Endothelial cell of umbilical vein (primary cell): ENCODE measurements at regions not wholly inside any gene's neighbourhood (a gene's known extent, or its start where the extent isn't known, plus 50 kb on each side); places are given as distances from the start of the nearest gene placed in this dataset.

Experiments used
- BruUV-seq: library from RNA; stranded (reverse); fragments of 400-500 nt; replicated peaks from 2 replicates; lab custom pipeline; 2021; lab: Mats Ljungman, UMichigan
- CTCF ChIA-PET: fragments of 300-600, 350-600 bp; sonication (Branson Sonifier 250); formaldehyde crosslinking; loops from one replicate; lab custom pipeline; 2021; ENCODE audit warnings: antibody characterized with exemption, inconsistent platforms; lab: Charles Lee
- POLR2A ChIA-PET: fragments of 300-600, 350-600 bp; sonication (Branson Sonifier 250); formaldehyde crosslinking; loops from one replicate; lab custom pipeline; 2021; ENCODE audit warnings: antibody characterized with exemption, inconsistent platforms; lab: Charles Lee
- DNase-seq: peaks from one replicate; pipeline ENCODE4 v3.0.0-alpha.2; 2011; ENCODE audit warnings: low read depth, low spot score
- FAIRE-seq: peaks from 2 replicates; lab custom pipeline; 2011; peaks lifted over from hg19 to GRCh38; lab: Jason Lieb, UNC
- H2AFZ ChIP-seq: 2 replicates; pipeline ENCODE4 v1.6.0; 2012; ENCODE audit warnings: low read depth, low read length, control low read depth, inconsistent platforms
- H3K27ac ChIP-seq: 2 replicates; pipeline ENCODE4 v1.5.1; 2011; ENCODE audit warnings: low read depth, mild to moderate bottlenecking, control low read depth, low read length, moderate library complexity; ENCODE audit not compliant: insufficient read depth
- H3K27me3 ChIP-seq, 2 experiments: 2 replicates each; pipeline versions ENCODE4 v1.6.0 to v1.6.1; 2011; ENCODE audit warnings: low read length in 2 of 2, mixed read lengths in 1 of 2; ENCODE audit not compliant: control insufficient read depth in 2 of 2, insufficient read depth in 2 of 2
- H3K36me3 ChIP-seq, 2 experiments: 2 replicates in 1 of 2; 3 replicates in 1 of 2; pipeline ENCODE4 v1.5.1; 2011; ENCODE audit warnings: low read length in 2 of 2, mild to moderate bottlenecking in 1 of 2, moderate library complexity in 1 of 2; ENCODE audit not compliant: control insufficient read depth in 2 of 2, insufficient read depth in 2 of 2; ENCODE audit errors: extremely low read depth in 1 of 2
- H3K4me1 ChIP-seq: 3 replicates; pipeline ENCODE4 v1.5.1; 2011; ENCODE audit warnings: mild to moderate bottlenecking, low read length; ENCODE audit not compliant: control insufficient read depth, insufficient read depth; ENCODE audit errors: extremely low read depth
- H3K4me2 ChIP-seq: 2 replicates; pipeline ENCODE4 v1.6.1; 2011; ENCODE audit warnings: low read length, control low read depth, mixed read lengths; ENCODE audit not compliant: insufficient read depth
- H3K4me3 ChIP-seq, 3 experiments: fragments of 200-600 bp in 1 of 3; sonication (generic), shearing (Covaris generic) in 1 of 3; replicated peaks in 1 of 3; 2 replicates each; pipeline ENCODE4 v1.5.1; 2011 to 2016; ENCODE audit warnings: control low read depth in 3 of 3, low read length in 3 of 3, mild to moderate bottlenecking in 2 of 3, inconsistent platforms in 1 of 3, low read depth in 1 of 3, moderate library complexity in 1 of 3; ENCODE audit not compliant: insufficient read depth in 1 of 3
- H3K79me2 ChIP-seq: 2 replicates; pipeline ENCODE4 v1.6.0; 2012; ENCODE audit warnings: low read length, inconsistent platforms; ENCODE audit not compliant: control insufficient read depth, insufficient read depth
- H3K9ac ChIP-seq: replicated peaks from 2 replicates; pipeline ENCODE3; 2011; ENCODE audit warnings: low read length, control low read depth; ENCODE audit not compliant: insufficient read depth; ENCODE audit errors: extremely low read depth
- H3K9me1 ChIP-seq: replicated peaks from 3 replicates; pipeline ENCODE4 v1.6.0; 2011; ENCODE audit warnings: mild to moderate bottlenecking, low read length; ENCODE audit not compliant: control insufficient read depth, insufficient read depth; ENCODE audit errors: extremely low read depth
- H3K9me3 ChIP-seq: replicated peaks from 2 replicates; pipeline ENCODE4 v1.5.1; 2012; ENCODE audit warnings: low read length, inconsistent platforms; ENCODE audit not compliant: control insufficient read depth, insufficient read depth
- H4K20me1 ChIP-seq: replicated peaks from 2 replicates; pipeline ENCODE3; 2011; ENCODE audit warnings: mild to moderate bottlenecking, low read length; ENCODE audit not compliant: control insufficient read depth, insufficient read depth; ENCODE audit errors: extremely low read depth
- EZH2 ChIP-seq: IDR thresholded peaks from 2 replicates; pipeline ENCODE4 v1.6.1; 2012; ENCODE audit warnings: borderline replicate concordance, low read depth, mild to moderate bottlenecking, moderate library complexity, low read length, inconsistent platforms; ENCODE audit not compliant: severe bottlenecking
- FOS ChIP-seq: IDR thresholded peaks from 2 replicates; pipeline ENCODE4 v1.6.1; 2011; ENCODE audit warnings: mild to moderate bottlenecking, low read length, moderate library complexity, borderline replicate concordance; ENCODE audit not compliant: insufficient read depth
- GATA2 ChIP-seq: IDR thresholded peaks from 2 replicates; pipeline ENCODE4 v1.7.0; 2011; ENCODE audit warnings: low read depth, mild to moderate bottlenecking, moderate library complexity, mixed read lengths, low read length; ENCODE audit not compliant: insufficient read length, insufficient read depth
- JUN ChIP-seq: IDR thresholded peaks from 2 replicates; pipeline ENCODE4 v1.6.1; 2011; ENCODE audit warnings: borderline replicate concordance, low read depth; ENCODE audit not compliant: insufficient read length, insufficient read depth
- MYC ChIP-seq: IDR thresholded peaks from one replicate; pipeline ENCODE4 v1.6.1; 2011; ENCODE audit warnings: mild to moderate bottlenecking, low read depth, low read length
- POLR2A ChIP-seq: IDR thresholded peaks from 2 replicates; pipeline ENCODE4 v1.6.1; 2012; ENCODE audit warnings: low read depth, mild to moderate bottlenecking, control low read depth, low read length
- POLR2AphosphoS5 ChIP-seq: IDR thresholded peaks from 2 replicates; pipeline ENCODE4 v1.6.1; 2012; ENCODE audit warnings: low read depth, mild to moderate bottlenecking, control low read depth, low read length, moderate library complexity; ENCODE audit not compliant: insufficient read depth
- dilution Hi-C: fragments of 300-500 bp; cut with MboI; formaldehyde crosslinking; loops from one replicate; pipeline ENCODE4 v1.15.0; 2019; ENCODE audit warnings: low sequenced_read_pairs; ENCODE audit not compliant: extremely low pct_ligation_motif_present
- intact Hi-C: fragments of 100-400 bp; cut with micrococcal nuclease; formaldehyde crosslinking; loops from one replicate; pipeline ENCODE4 v1.10.0; 2022
- TF ChIP-seq, protein P1 (sequence below): IDR thresholded peaks from 2 replicates; pipeline ENCODE4 v1.6.1; 2011; ENCODE audit not compliant: insufficient read depth, insufficient read length
- TF ChIP-seq, protein P2 (sequence below), 2 donors: IDR thresholded peaks; 1 replicate in 1 of 2; 2 replicates in 1 of 2; pipeline ENCODE4 v1.5.1; 2011; ENCODE audit warnings: low read length in 2 of 2, mild to moderate bottlenecking in 2 of 2, moderate library complexity in 2 of 2, control low read depth in 1 of 2, inconsistent platforms in 1 of 2, low read depth in 1 of 2; ENCODE audit not compliant: insufficient read depth in 1 of 2; ENCODE audit errors: extremely low read depth in 1 of 2

DNA sequence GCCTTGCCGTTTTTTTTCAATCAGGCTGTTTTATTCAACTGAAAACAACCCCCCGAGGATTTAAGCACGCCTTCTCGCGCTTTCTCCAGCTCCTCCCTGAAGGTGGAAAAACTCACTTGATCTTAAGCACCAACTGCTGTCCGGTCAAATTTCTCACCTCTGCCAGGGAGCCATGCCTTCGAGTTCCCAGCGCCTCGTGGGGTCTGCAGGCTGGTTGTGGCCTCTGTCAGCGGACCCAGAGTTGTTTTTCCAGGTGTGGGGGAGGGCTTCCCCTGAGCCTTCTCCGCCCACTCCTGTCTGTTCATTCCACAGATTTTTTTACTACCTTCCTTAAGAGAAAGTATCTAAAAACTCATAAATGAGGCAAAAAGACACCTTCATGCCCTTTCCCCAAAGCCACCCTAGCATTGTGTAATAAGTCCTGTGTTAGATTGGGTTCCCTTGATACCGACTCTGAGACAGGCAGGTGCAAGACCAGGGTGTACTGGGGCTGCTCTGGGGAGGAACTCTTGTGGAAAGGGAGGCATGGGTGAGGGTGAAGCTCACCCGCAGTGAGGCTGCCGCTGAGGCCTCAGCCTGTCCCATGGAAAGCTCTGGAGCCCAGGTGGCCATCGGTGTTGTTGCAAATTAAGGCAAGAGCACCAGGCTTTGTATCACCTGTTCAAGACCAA is 101.6 kb downstream of the AXIN2 start:
- Histone ChIP-seq H3K9me3 (no peaks in the 10 kb centered on the region), H2AFZ (no peak overlapping the region), H3K4me1 (no peaks in the 10 kb centered on the region), H3K27ac (no peak overlapping the region), H3K36me3 (no peaks in the 10 kb centered on the region), H3K4me3 (no peak overlapping the region), H3K9ac (no peak overlapping the region), H4K20me1 (no peaks in the 10 kb centered on the region), H3K79me2 (no peaks in the 10 kb centered on the region), H3K9me1 (no peaks in the 10 kb centered on the region), H3K4me2 (no peak overlapping the region), H3K27me3 (peaks cover 10 to 13% of the 10 kb centered on the region in 2 experiments)
- no peak for DNase-seq
- dilution Hi-C loops, result no loop called here
- no TSS peak for BruUV-seq
- no peak for FAIRE-seq
- TF ChIP-seq POLR2A (no peak), GATA2 (no peak), EZH2 (no peak), FOS (no peak), JUN (no peak), MYC (no peak), POLR2AphosphoS5 (no peak)
- TF ChIP-seq, protein P1, sequence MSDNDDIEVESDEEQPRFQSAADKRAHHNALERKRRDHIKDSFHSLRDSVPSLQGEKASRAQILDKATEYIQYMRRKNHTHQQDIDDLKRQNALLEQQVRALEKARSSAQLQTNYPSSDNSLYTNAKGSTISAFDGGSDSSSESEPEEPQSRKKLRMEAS, result no peak
- TF ChIP-seq, protein P2, sequence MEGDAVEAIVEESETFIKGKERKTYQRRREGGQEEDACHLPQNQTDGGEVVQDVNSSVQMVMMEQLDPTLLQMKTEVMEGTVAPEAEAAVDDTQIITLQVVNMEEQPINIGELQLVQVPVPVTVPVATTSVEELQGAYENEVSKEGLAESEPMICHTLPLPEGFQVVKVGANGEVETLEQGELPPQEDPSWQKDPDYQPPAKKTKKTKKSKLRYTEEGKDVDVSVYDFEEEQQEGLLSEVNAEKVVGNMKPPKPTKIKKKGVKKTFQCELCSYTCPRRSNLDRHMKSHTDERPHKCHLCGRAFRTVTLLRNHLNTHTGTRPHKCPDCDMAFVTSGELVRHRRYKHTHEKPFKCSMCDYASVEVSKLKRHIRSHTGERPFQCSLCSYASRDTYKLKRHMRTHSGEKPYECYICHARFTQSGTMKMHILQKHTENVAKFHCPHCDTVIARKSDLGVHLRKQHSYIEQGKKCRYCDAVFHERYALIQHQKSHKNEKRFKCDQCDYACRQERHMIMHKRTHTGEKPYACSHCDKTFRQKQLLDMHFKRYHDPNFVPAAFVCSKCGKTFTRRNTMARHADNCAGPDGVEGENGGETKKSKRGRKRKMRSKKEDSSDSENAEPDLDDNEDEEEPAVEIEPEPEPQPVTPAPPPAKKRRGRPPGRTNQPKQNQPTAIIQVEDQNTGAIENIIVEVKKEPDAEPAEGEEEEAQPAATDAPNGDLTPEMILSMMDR (IDR thresholded peaks at IDR 0.05; ENCODE audit: extremely low read depth in 1 of 2, insufficient read depth in 1 of 2, low read depth in 1 of 2, low read length in 2 of 2), result no peak
- ChIA-PET POLR2A (no interaction called here), CTCF (interaction anchor here (0.6 kb wide), 1 partner anchor 1618 kb away, joined by 5 read pairs; no protein-coding TSS in a partner anchor)
- intact Hi-C loops, result loop anchor here (10.0 kb wide), 1 partner anchor 525 kb away; no protein-coding TSS in a partner anchor
